Thoracic aorta (tissue), 2 donors: ENCODE measurements at regions not wholly inside any gene's neighbourhood (a gene's known extent, or its start where the extent isn't known, plus 50 kb on each side); places are given as distances from the start of the nearest gene placed in this dataset.

Experiments
- ATAC-seq: fragments of 150-250 bp; one replicate; pipeline ENCODE4 v1.8.0; 2017; ENCODE audit warnings: low read depth; ENCODE audit not compliant: insufficient number of reproducible peaks, low FRiP score
- DNase-seq: peaks from one replicate; pipeline ENCODE4 v3.0.0-alpha.2; 2020; ENCODE audit warnings: low spot score
- H3K27ac ChIP-seq, 2 donors: fragments of 200-600 bp; sonication (generic); 1 replicate in 1 of 2; 2 replicates in 1 of 2; pipeline ENCODE4 v1.5.1; 2016; ENCODE audit warnings: mild to moderate bottlenecking in 2 of 2, moderate library complexity in 2 of 2
- H3K27me3 ChIP-seq: fragments of 200-600 bp; sonication (generic); replicated peaks from 2 replicates; pipeline ENCODE4 v1.6.0; 2016; ENCODE audit warnings: mild to moderate bottlenecking; ENCODE audit not compliant: insufficient read depth
- H3K36me3 ChIP-seq: fragments of 200-600 bp; sonication (generic); one replicate; pipeline ENCODE4 v1.5.1; 2016
- H3K4me1 ChIP-seq, 2 donors: fragments of 200-600 bp; sonication (generic); 1 replicate in 1 of 2; 2 replicates in 1 of 2; pipeline versions ENCODE4 v1.5.1 to v1.6.0; 2016; ENCODE audit warnings: low read depth in 2 of 2, mild to moderate bottlenecking in 1 of 2; ENCODE audit not compliant: control insufficient read depth in 1 of 2
- H3K4me3 ChIP-seq: fragments of 200-600 bp; sonication (generic); 2 replicates; pipeline ENCODE4 v1.5.1; 2016; ENCODE audit warnings: mild to moderate bottlenecking
- H3K9me3 ChIP-seq: fragments of 200-600 bp; sonication (generic); 2 replicates; pipeline ENCODE4 v1.5.1; 2016
- TF ChIP-seq, protein P1 (sequence below): fragments of 200-600 bp; sonication (generic); IDR thresholded peaks from one replicate; pipeline ENCODE4 v1.5.1; 2019; ENCODE audit warnings: antibody characterized with exemption

DNA sequence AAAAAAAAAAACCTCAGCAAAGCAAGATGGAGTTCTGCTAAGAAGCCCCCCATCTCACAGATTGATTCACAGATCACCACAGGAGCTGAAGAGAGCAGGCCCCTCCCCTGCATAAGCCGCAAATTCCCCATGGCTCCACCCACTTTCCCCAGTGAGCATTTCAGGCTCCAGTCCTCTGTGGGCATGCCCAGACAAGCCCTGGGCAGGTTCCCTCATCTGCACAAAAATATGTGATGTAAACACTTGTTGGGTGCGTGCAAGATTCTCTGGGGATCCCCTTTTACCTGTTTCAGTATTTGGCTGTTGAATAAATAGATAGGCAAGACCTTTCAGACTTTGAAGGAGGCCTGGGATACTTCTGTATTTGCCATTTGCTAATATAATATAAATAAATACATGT lies 514.3 kb downstream of the PCDH7 start:
- H3K4me1 ChIP-seq: no peaks in the 10 kb centered on the region
- ATAC-seq (no peak), DNase-seq (no peak)
- H3K9me3 ChIP-seq: no peaks in the 10 kb centered on the region
- H3K27me3 ChIP-seq: no peaks in the 10 kb centered on the region
- TF ChIP-seq, protein P1, sequence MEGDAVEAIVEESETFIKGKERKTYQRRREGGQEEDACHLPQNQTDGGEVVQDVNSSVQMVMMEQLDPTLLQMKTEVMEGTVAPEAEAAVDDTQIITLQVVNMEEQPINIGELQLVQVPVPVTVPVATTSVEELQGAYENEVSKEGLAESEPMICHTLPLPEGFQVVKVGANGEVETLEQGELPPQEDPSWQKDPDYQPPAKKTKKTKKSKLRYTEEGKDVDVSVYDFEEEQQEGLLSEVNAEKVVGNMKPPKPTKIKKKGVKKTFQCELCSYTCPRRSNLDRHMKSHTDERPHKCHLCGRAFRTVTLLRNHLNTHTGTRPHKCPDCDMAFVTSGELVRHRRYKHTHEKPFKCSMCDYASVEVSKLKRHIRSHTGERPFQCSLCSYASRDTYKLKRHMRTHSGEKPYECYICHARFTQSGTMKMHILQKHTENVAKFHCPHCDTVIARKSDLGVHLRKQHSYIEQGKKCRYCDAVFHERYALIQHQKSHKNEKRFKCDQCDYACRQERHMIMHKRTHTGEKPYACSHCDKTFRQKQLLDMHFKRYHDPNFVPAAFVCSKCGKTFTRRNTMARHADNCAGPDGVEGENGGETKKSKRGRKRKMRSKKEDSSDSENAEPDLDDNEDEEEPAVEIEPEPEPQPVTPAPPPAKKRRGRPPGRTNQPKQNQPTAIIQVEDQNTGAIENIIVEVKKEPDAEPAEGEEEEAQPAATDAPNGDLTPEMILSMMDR: no peak
- H3K4me3 ChIP-seq: no peak overlapping the region
- no peaks in the 10 kb centered on the region for H3K36me3 ChIP-seq
- H3K27ac ChIP-seq: no peak overlapping the region

DNA sequence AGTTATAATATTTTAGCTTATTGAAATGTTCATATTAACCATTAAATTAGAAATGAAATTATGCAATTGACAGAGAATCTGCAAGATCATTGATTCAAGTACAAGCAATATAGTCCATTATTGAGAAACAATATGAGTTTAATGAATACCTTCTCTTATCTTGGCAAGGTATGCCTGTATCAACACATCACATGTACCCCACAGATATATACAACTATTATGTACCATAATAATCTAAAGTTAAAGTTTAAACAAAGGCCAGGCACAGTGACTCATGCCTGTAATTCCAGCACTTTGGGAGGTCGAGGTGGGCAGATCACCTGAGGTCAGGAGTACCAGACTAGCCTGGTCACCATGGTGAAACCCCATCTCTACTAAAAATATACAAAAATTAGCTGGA lies 514.7 kb downstream of the PCDH7 start:
- H3K4me3 ChIP-seq: no peak overlapping the region
- no peaks in the 10 kb centered on the region for H3K4me1 ChIP-seq
- no peak overlapping the region for H3K27ac ChIP-seq
- TF ChIP-seq, protein P1: no peak
- no peak for DNase-seq
- H3K36me3 ChIP-seq: no peaks in the 10 kb centered on the region
- no peaks in the 10 kb centered on the region for H3K27me3 ChIP-seq
- ATAC-seq: no peak
- no peaks in the 10 kb centered on the region for H3K9me3 ChIP-seq

DNA sequence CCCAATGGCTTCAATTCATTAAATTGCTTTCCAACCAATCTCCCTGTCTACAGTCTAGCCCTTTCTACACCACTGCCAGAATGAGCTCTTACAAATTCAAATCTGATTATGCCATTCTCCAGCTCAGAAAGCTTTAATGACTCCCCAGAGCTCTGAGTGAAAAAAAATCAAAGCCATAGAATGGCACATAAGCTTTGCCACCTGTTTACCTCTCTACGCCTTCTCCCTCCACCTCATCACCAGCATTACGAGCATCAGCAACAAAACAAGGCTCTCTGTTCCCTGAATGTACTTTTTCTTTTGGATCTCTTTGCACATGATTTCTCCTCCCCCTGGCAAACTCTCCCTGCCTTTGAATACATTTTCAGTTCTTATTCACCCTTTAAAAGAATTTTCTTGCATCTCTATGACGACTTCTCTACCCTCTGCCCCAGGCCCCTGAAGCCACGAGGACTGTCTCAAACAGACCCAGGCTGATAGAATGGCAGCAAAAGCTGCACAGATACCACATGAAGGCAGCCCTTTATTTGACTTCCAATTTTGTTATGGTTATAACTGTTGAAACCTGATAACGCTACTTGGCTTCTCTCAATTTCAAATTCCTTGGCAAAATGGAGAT lies 516.0 kb downstream of the PCDH7 start:
- no peaks in the 10 kb centered on the region for H3K27me3 ChIP-seq
- no peaks in the 10 kb centered on the region for H3K9me3 ChIP-seq
- H3K4me3 ChIP-seq: no peak overlapping the region
- TF ChIP-seq, protein P1: no peak
- ATAC-seq (no peak), DNase-seq (no peak)
- no peaks in the 10 kb centered on the region for H3K4me1 ChIP-seq
- no peak overlapping the region for H3K27ac ChIP-seq
- no peaks in the 10 kb centered on the region for H3K36me3 ChIP-seq

DNA sequence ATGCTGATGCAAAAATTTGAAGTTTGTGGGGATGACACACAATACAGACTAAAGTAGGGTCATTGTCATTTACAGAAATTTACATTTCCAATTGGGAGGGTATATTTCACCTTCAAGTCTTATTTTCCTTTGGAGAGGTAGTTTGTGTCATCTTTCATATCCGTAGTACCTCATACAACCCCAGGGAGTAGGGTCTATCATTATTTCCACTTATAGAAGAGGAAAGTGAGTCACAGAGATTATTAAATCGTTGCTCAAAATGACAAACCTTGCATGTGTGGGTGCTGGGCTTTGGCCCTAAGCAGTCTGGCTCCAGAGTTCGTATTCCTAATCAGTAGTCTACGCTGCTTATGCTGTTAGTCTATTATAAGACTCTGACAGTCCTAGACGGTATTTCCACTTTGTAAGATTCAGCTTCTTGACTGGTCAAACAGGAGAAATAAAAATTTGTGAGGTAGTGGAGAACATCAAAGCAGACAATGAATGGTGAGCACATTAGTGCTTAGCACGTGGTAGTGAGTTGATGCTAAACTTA lies 516.5 kb downstream of the PCDH7 start:
- peak; percentile 12 for ATAC-seq
- TF ChIP-seq, protein P1: no peak

DNA sequence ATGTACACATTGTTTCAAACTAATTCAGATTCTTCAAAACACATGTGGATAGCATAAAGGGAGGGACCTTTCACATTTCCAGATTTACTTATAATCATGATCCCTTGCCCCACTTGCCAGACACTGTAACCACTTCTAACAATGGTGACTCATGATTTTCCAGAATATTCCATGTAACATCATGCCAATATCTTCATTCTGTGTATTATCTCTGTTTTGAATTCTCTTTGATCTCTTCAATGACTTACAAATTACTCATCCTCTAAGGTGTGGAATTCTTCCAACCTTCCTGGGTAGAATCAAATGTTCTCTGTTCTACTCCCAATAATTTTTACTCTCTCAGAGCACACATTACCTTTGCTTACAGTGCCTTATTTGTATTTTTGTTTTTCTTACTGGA lies 517.1 kb downstream of the PCDH7 start:
- ATAC-seq (no peak), DNase-seq (no peak)
- TF ChIP-seq, protein P1: no peak
- no peaks in the 10 kb centered on the region for H3K36me3 ChIP-seq
- no peak overlapping the region for H3K27ac ChIP-seq
- no peaks in the 10 kb centered on the region for H3K27me3 ChIP-seq
- H3K9me3 ChIP-seq: no peaks in the 10 kb centered on the region
- H3K4me3 ChIP-seq: no peak overlapping the region
- H3K4me1 ChIP-seq: no peaks in the 10 kb centered on the region

More for the DNA sequence above, 516.5 kb downstream of the PCDH7 start:
- Histone ChIP-seq H3K36me3 (no peaks in the 10 kb centered on the region), H3K4me3 (no peak overlapping the region), H3K9me3 (no peaks in the 10 kb centered on the region), H3K4me1 (no peaks in the 10 kb centered on the region), H3K27ac (no peak overlapping the region), H3K27me3 (no peaks in the 10 kb centered on the region)
- no peak for DNase-seq
